Keratinocyte (primary cell): ENCODE measurements at regions not wholly inside any gene's neighbourhood (a gene's known extent, or its start where the extent isn't known, plus 50 kb on each side); places are given as distances from the start of the nearest gene placed in this dataset.

Experiments used
- DNase-seq: peaks from one replicate; pipeline ENCODE4 v3.0.0-alpha.2; 2011; ENCODE audit warnings: low read depth, missing footprints, low spot score
- FAIRE-seq: peaks from 2 replicates; lab custom pipeline; 2011; peaks lifted over from hg19 to GRCh38; lab: Jason Lieb, UNC
- H2AFZ ChIP-seq: 2 replicates; pipeline ENCODE4 v1.6.0; 2012; ENCODE audit warnings: low read length, control low read depth, inconsistent platforms; ENCODE audit not compliant: control insufficient read depth
- H3K27ac ChIP-seq: 2 replicates; pipeline ENCODE4 v1.5.1; 2011; ENCODE audit warnings: low read length; ENCODE audit not compliant: control insufficient read depth, insufficient read depth
- H3K27me3 ChIP-seq: 3 replicates; pipeline ENCODE4 v1.6.0; 2011; ENCODE audit warnings: low read length; ENCODE audit not compliant: control insufficient read depth, insufficient read depth; ENCODE audit errors: extremely low read depth
- H3K36me3 ChIP-seq, 2 experiments: 2 replicates in 1 of 2; 3 replicates in 1 of 2; pipeline ENCODE4 v1.5.1; 2011; ENCODE audit warnings: low read length in 2 of 2, mild to moderate bottlenecking in 1 of 2; ENCODE audit not compliant: control insufficient read depth in 2 of 2, insufficient read depth in 2 of 2; ENCODE audit errors: extremely low read depth in 1 of 2
- H3K4me1 ChIP-seq: 3 replicates; pipeline ENCODE4 v1.5.1; 2011; ENCODE audit warnings: low read length; ENCODE audit not compliant: control insufficient read depth, insufficient read depth; ENCODE audit errors: extremely low read depth
- H3K4me2 ChIP-seq: 3 replicates; pipeline ENCODE4 v1.6.0; 2011; ENCODE audit warnings: low read depth, low read length; ENCODE audit not compliant: control insufficient read depth, insufficient read depth; ENCODE audit errors: extremely low read depth
- H3K4me3 ChIP-seq, 3 experiments: fragments of 200-600 bp in 1 of 3; sonication (generic) in 1 of 3; 2 replicates in 2 of 3; 3 replicates in 1 of 3; pipeline ENCODE4 v1.5.1; 2011 to 2016; ENCODE audit warnings: low read length in 3 of 3, mild to moderate bottlenecking in 3 of 3, control low read depth in 2 of 3, inconsistent platforms in 1 of 3, low read depth in 1 of 3, mixed read lengths in 1 of 3, mixed run types in 1 of 3, moderate library complexity in 1 of 3; ENCODE audit not compliant: control insufficient read depth in 2 of 3, insufficient read depth in 2 of 3; ENCODE audit errors: extremely low read depth in 1 of 3
- H3K79me2 ChIP-seq: 2 replicates; pipeline ENCODE4 v1.6.0; 2012; ENCODE audit warnings: low read length; ENCODE audit not compliant: control insufficient read depth, insufficient read depth
- H3K9ac ChIP-seq: 3 replicates; pipeline ENCODE4 v1.6.0; 2011; ENCODE audit warnings: low read length; ENCODE audit not compliant: control insufficient read depth, insufficient read depth; ENCODE audit errors: extremely low read depth
- H3K9me1 ChIP-seq: 3 replicates; pipeline ENCODE4 v1.6.0; 2011; ENCODE audit warnings: low read length; ENCODE audit not compliant: control insufficient read depth, insufficient read depth; ENCODE audit errors: extremely low read depth
- H3K9me3 ChIP-seq: 2 replicates; pipeline ENCODE4 v1.5.1; 2012; ENCODE audit warnings: low read depth, low read length; ENCODE audit not compliant: control insufficient read depth
- H4K20me1 ChIP-seq: 3 replicates; pipeline ENCODE4 v1.6.0; 2011; ENCODE audit warnings: low read length; ENCODE audit not compliant: control insufficient read depth, insufficient read depth; ENCODE audit errors: extremely low read depth
- CTCF ChIP-seq, 3 experiments: IDR thresholded peaks in 1 of 3; conservative IDR thresholded peaks in 1 of 3; optimal IDR thresholded peaks in 1 of 3; 2 replicates in 2 of 3; 3 replicates in 1 of 3; pipeline versions ENCODE3 to v1.5.1; 2011; ENCODE audit warnings: low read length in 3 of 3, mild to moderate bottlenecking in 3 of 3, moderate library complexity in 2 of 3, control low read depth in 1 of 3, inconsistent platforms in 1 of 3; ENCODE audit not compliant: insufficient read depth in 2 of 3; ENCODE audit errors: extremely low read depth in 1 of 3
- EZH2 ChIP-seq: IDR thresholded peaks from one replicate; pipeline ENCODE4 v1.6.1; 2012; ENCODE audit warnings: inconsistent platforms, mild to moderate bottlenecking, low read length, moderate library complexity
- dilution Hi-C: fragments of 300-500 bp; cut with MboI; formaldehyde crosslinking; loops from one replicate; pipeline ENCODE4 v1.7.0; 2020; ENCODE audit warnings: low sequenced_read_pairs; ENCODE audit not compliant: extremely low pct_ligation_motif_present

GRCh38 chr18:41021089-41021488 lies 933.9 kb upstream of the PIK3C3 start:
- Histone ChIP-seq H3K79me2 (no peaks in the 10 kb centered on the region), H3K4me2 (no peak overlapping the region), H3K4me1 (no peaks in the 10 kb centered on the region), H4K20me1 (no peaks in the 10 kb centered on the region), H3K9ac (no peak overlapping the region), H3K36me3 (no peaks in the 10 kb centered on the region), H3K9me1 (no peaks in the 10 kb centered on the region), H3K27ac (no peak overlapping the region), H3K9me3 (no peaks in the 10 kb centered on the region), H3K4me3 (no peak overlapping the region), H3K27me3 (no peaks in the 10 kb centered on the region), H2AFZ (no peak overlapping the region)
- dilution Hi-C loops: no loop called here
- no peak for FAIRE-seq
- TF ChIP-seq CTCF (optimal IDR thresholded peaks at IDR 0.05 in 1 of 3, IDR thresholded peaks at IDR 0.05 in 1 of 3, conservative IDR thresholded peaks at IDR 0.05 in 1 of 3; ENCODE audit: extremely low read depth in 1 of 3, insufficient read depth in 2 of 3, low read length in 3 of 3) (no peak), EZH2 (no peak)
- no peak for DNase-seq

- no peaks in the 10 kb centered on the region for H3K4me1 ChIP-seq
- no peak overlapping the region for H2AFZ ChIP-seq
- no peaks in the 10 kb centered on the region for H3K36me3 ChIP-seq
- H3K9me3 ChIP-seq: no peaks in the 10 kb centered on the region
- H3K79me2 ChIP-seq: no peaks in the 10 kb centered on the region
- no peaks in the 10 kb centered on the region for H3K9me1 ChIP-seq
- no peak for FAIRE-seq
- dilution Hi-C loops: no loop called here
- H3K9ac ChIP-seq: no peak overlapping the region
- no peaks in the 10 kb centered on the region for H4K20me1 ChIP-seq
- TF ChIP-seq CTCF (optimal IDR thresholded peaks at IDR 0.05 in 1 of 3, IDR thresholded peaks at IDR 0.05 in 1 of 3, conservative IDR thresholded peaks at IDR 0.05 in 1 of 3; ENCODE audit: extremely low read depth in 1 of 3, insufficient read depth in 2 of 3, low read length in 3 of 3) (no peak), EZH2 (no peak)
- no peak overlapping the region for H3K4me2 ChIP-seq
- DNase-seq: no peak
- no peak overlapping the region for H3K4me3 ChIP-seq
- no peaks in the 10 kb centered on the region for H3K27me3 ChIP-seq
- H3K27ac ChIP-seq: no peak overlapping the region
These were observed 942.8 kb upstream of the PIK3C3 start for GRCh38 chr18:41012194-41012593.
